IMR-90 (cell line): ENCODE measurements at regions not wholly inside any gene's neighbourhood (a gene's known extent, or its start where the extent isn't known, plus 50 kb on each side); places are given as distances from the start of the nearest gene placed in this dataset.

Experiments used
- ATAC-seq: fragments of 200-7000 bp; cut with Tn5 transposase; 2 replicates; pipeline ENCODE4 v1.9.1; 2020; ENCODE audit warnings: low read depth, mild to moderate bottlenecking, moderate library complexity
- BruUV-seq: library from RNA; stranded (reverse); fragments of 400-500 nt; replicated peaks from 2 replicates; lab custom pipeline; 2021; lab: Mats Ljungman, UMichigan
- CTCF ChIA-PET: fragments of 300-600 bp; formaldehyde crosslinking; extraction: SDS; loops from one replicate; lab custom pipeline; 2021; ENCODE audit warnings: antibody characterized with exemption; lab: Yijun Ruan, JAX
- POLR2A ChIA-PET: fragments of 300-600 bp; sonication (Branson Sonifier 250); formaldehyde crosslinking; loops from one replicate; lab custom pipeline; 2022; ENCODE audit warnings: antibody characterized with exemption; ENCODE audit not compliant: unreplicated experiment; lab: Charles Lee
- DNase-seq: peaks from one replicate; pipeline ENCODE4 v3.0.0; 2013
- H2AFZ ChIP-seq: replicated peaks from 2 replicates; pipeline ENCODE3; 2013; ENCODE audit warnings: low read length, mild to moderate bottlenecking; ENCODE audit not compliant: poor library complexity
- H2AK5ac ChIP-seq: 2 replicates; pipeline ENCODE4 v1.6.1; 2013; ENCODE audit warnings: low read depth, low read length, inconsistent platforms
- H2AK9ac ChIP-seq: replicated peaks from 2 replicates; pipeline ENCODE3; 2013; ENCODE audit warnings: mild to moderate bottlenecking, low read depth, low read length, moderate library complexity; ENCODE audit not compliant: poor library complexity
- H2BK120ac ChIP-seq: 2 replicates; pipeline ENCODE4 v1.6.1; 2013; ENCODE audit warnings: low read depth, low read length, inconsistent platforms
- H2BK15ac ChIP-seq: 3 replicates; pipeline ENCODE4 v1.6.1; 2013; ENCODE audit warnings: low read depth, low read length, inconsistent platforms
- H2BK20ac ChIP-seq: 2 replicates; pipeline ENCODE4 v1.6.1; 2013; ENCODE audit warnings: low read depth, mild to moderate bottlenecking, inconsistent platforms, low read length, moderate library complexity
- H2BK5ac ChIP-seq: 2 replicates; pipeline ENCODE4 v1.6.1; 2013; ENCODE audit warnings: mild to moderate bottlenecking, low read depth, low read length, inconsistent platforms; ENCODE audit not compliant: poor library complexity, severe bottlenecking
- H3K14ac ChIP-seq: replicated peaks from 2 replicates; pipeline ENCODE4 v1.6.1; 2013; ENCODE audit warnings: low read depth, low read length, inconsistent platforms
- H3K18ac ChIP-seq: 2 replicates; pipeline ENCODE4 v1.6.1; 2013; ENCODE audit warnings: low read depth, low read length, control low read depth
- H3K23ac ChIP-seq: 2 replicates; pipeline ENCODE4 v1.6.1; 2013; ENCODE audit warnings: low read depth, low read length, inconsistent platforms
- H3K27ac ChIP-seq: 2 replicates; pipeline ENCODE4 v1.5.1; 2013; ENCODE audit warnings: mild to moderate bottlenecking, control low read depth, low read length; ENCODE audit not compliant: insufficient read depth
- H3K27me3 ChIP-seq: 2 replicates; pipeline ENCODE4 v1.6.1; 2013; ENCODE audit warnings: low read length; ENCODE audit not compliant: control insufficient read depth, insufficient read depth
- H3K36me3 ChIP-seq: 2 replicates; pipeline ENCODE4 v1.6.1; 2013; ENCODE audit warnings: low read length, mixed read lengths; ENCODE audit not compliant: control insufficient read depth, insufficient read depth
- H3K4ac ChIP-seq: 2 replicates; pipeline ENCODE4 v1.6.1; 2013; ENCODE audit warnings: low read depth, low read length, inconsistent platforms
- H3K4me1 ChIP-seq: 2 replicates; pipeline ENCODE4 v1.6.1; 2013; ENCODE audit warnings: low read length, mixed read lengths; ENCODE audit not compliant: control insufficient read depth, insufficient read depth
- H3K4me2 ChIP-seq: 2 replicates; pipeline ENCODE4 v1.6.1; 2013; ENCODE audit warnings: low read depth, mild to moderate bottlenecking, control low read depth, low read length, moderate library complexity
- H3K4me3 ChIP-seq: 2 replicates; pipeline ENCODE4 v1.5.1; 2013; ENCODE audit warnings: low read depth, mild to moderate bottlenecking, control low read depth, low read length, moderate library complexity; ENCODE audit not compliant: insufficient read depth
- H3K56ac ChIP-seq: 2 replicates; pipeline ENCODE4 v1.6.1; 2013; ENCODE audit warnings: low read length, inconsistent platforms; ENCODE audit not compliant: insufficient read depth; ENCODE audit errors: extremely low read depth
- H3K79me1 ChIP-seq, 2 experiments: 2 replicates each; pipeline ENCODE4 v1.6.1; 2013; ENCODE audit warnings: low read length in 2 of 2, inconsistent platforms in 1 of 2, low read depth in 1 of 2
- H3K9ac ChIP-seq: 2 replicates; pipeline ENCODE4 v1.6.1; 2013; ENCODE audit warnings: low read depth, low read length, control low read depth
- H3K9me1 ChIP-seq: 2 replicates; pipeline ENCODE4 v1.6.1; 2013; ENCODE audit warnings: low read length, inconsistent platforms; ENCODE audit not compliant: insufficient read depth
- H3K9me3 ChIP-seq: 2 replicates; pipeline ENCODE4 v1.6.1; 2013; ENCODE audit warnings: low read length; ENCODE audit not compliant: control insufficient read depth, insufficient read depth
- H4K20me1 ChIP-seq: 2 replicates; pipeline ENCODE4 v1.6.1; 2013; ENCODE audit warnings: low read length, inconsistent platforms; ENCODE audit not compliant: insufficient read depth
- H4K5ac ChIP-seq: 2 replicates; pipeline ENCODE4 v1.6.1; 2013; ENCODE audit warnings: mild to moderate bottlenecking, low read depth, low read length, control low read depth
- H4K8ac ChIP-seq, 2 experiments: 2 replicates each; pipeline ENCODE4 v1.6.1; 2013; ENCODE audit warnings: low read depth in 2 of 2, low read length in 2 of 2, control low read depth in 1 of 2, inconsistent platforms in 1 of 2
- H4K91ac ChIP-seq: 2 replicates; pipeline ENCODE4 v1.6.1; 2013; ENCODE audit warnings: low read depth, low read length, inconsistent platforms; ENCODE audit not compliant: insufficient read depth
- BHLHE40 ChIP-seq: fragments of 150-350 bp; IDR thresholded peaks from 2 replicates; pipeline ENCODE4 v1.6.1; 2016; ENCODE audit warnings: mild to moderate bottlenecking, low read depth, low read length
- CEBPB ChIP-seq: IDR thresholded peaks from 2 replicates; pipeline ENCODE4 v1.6.1; 2012; ENCODE audit warnings: low read depth, low read length, improper control_type of control experiment
- CHD1 ChIP-seq: IDR thresholded peaks from 2 replicates; pipeline ENCODE4 v1.6.1; 2012; ENCODE audit warnings: low read depth, low read length, improper control_type of control experiment
- CTCF ChIP-seq: conservative IDR thresholded peaks from 2 replicates; pipeline ENCODE4 v1.5.1; 2012; ENCODE audit warnings: mild to moderate bottlenecking, low read depth, low read length, improper control_type of control experiment
- FOS ChIP-seq: fragments of 150-350 bp; IDR thresholded peaks from 2 replicates; pipeline ENCODE4 v1.6.1; 2016; ENCODE audit warnings: low read depth, low read length
- MAFK ChIP-seq: IDR thresholded peaks from 2 replicates; pipeline ENCODE4 v1.6.1; 2012; ENCODE audit warnings: low read depth, low read length, improper control_type of control experiment
- MAZ ChIP-seq: IDR thresholded peaks from 2 replicates; pipeline ENCODE4 v1.6.1; 2012; ENCODE audit warnings: low read depth, mild to moderate bottlenecking, low read length, improper control_type of control experiment, moderate library complexity, borderline replicate concordance
- MXI1 ChIP-seq: IDR thresholded peaks from 2 replicates; pipeline ENCODE4 v1.6.1; 2012; ENCODE audit warnings: low read depth, mild to moderate bottlenecking, low read length, moderate library complexity, borderline replicate concordance
- NFE2L2 ChIP-seq: fragments of 150-350 bp; IDR thresholded peaks from 2 replicates; pipeline ENCODE4 v1.6.1; 2016; ENCODE audit warnings: low read depth, mild to moderate bottlenecking, low read length
- POLR2A ChIP-seq: IDR thresholded peaks from 2 replicates; pipeline ENCODE4 v1.6.1; 2012; ENCODE audit warnings: mild to moderate bottlenecking, low read depth, low read length
- RAD21 ChIP-seq: IDR thresholded peaks from 2 replicates; pipeline ENCODE4 v1.6.1; 2012; ENCODE audit warnings: low read length, improper control_type of control experiment
- RCOR1 ChIP-seq: IDR thresholded peaks from 2 replicates; pipeline ENCODE4 v1.6.1; 2012; ENCODE audit warnings: mild to moderate bottlenecking, low read length, improper control_type of control experiment; ENCODE audit not compliant: insufficient replicate concordance
- RFX5 ChIP-seq: IDR thresholded peaks from 2 replicates; pipeline ENCODE4 v1.8.0; 2012; ENCODE audit warnings: low read depth, mild to moderate bottlenecking, low read length, moderate library complexity
- SMC3 ChIP-seq: fragments of 150-350 bp; IDR thresholded peaks from 2 replicates; pipeline ENCODE4 v1.6.1; 2016; ENCODE audit warnings: low read depth, mild to moderate bottlenecking, antibody characterized with exemption, low read length, moderate library complexity
- WGBS, 2 experiments: methylation state at CpG; one replicate each; pipeline versions ENCODE4 v1.1.5 to v1.1.7; 2013; ENCODE audit warnings: missing lambda C conversion rate in 2 of 2; ENCODE audit not compliant: insufficient read length in 1 of 2; ENCODE audit errors: extremely low coverage in 2 of 2; 5-methylcytosine and 5-hydroxymethylcytosine counted together
- dilution Hi-C: fragments of 300-500 bp; cut with HindIII; formaldehyde crosslinking; loops from one replicate; pipeline ENCODE4 v1.14.3; 2018; ENCODE audit warnings: low sequenced_read_pairs; ENCODE audit not compliant: unreplicated experiment
- in situ Hi-C: fragments of 300-500 bp; cut with MboI; formaldehyde crosslinking; loops from 3 replicates; pipeline ENCODE4 v1.14.3; 2019; ENCODE audit warnings: low sequenced_read_pairs, inconsistent platforms, mixed read lengths
- intact Hi-C: fragments of 100-400 bp; cut with micrococcal nuclease; formaldehyde crosslinking; loops from 2 replicates; pipeline ENCODE4 v1.10.0; 2022
- TF ChIP-seq, protein P1 (sequence below): fragments of 150-350 bp; IDR thresholded peaks from 2 replicates; pipeline ENCODE4 v1.6.1; 2016; ENCODE audit warnings: low read depth, mild to moderate bottlenecking, low read length, moderate library complexity, borderline replicate concordance
- TF ChIP-seq, protein P2 (sequence below): fragments of 150-350 bp; IDR thresholded peaks from 2 replicates; pipeline ENCODE4 v1.6.1; 2017; ENCODE audit warnings: mild to moderate bottlenecking, antibody characterized with exemption, low read length, low read depth

- ATAC-seq, result no peak
- Histone ChIP-seq H3K4me1 (peaks cover 23% of the 10 kb centered on the region), H3K14ac (peak overlapping the region; percentile 47), H2BK20ac (peak overlapping the region; percentile 84; the same call in 1 of the 2 replicates), H3K9ac (peak overlapping the region; percentile 16; the same call in 1 of the 2 replicates), H3K18ac (peak overlapping the region; percentile 90; the same call in 1 of the 2 replicates), H3K9me1 (peaks cover 10% of the 10 kb centered on the region), H3K27me3 (no peaks in the 10 kb centered on the region), H2BK15ac (peak overlapping the region; percentile 74; the same call in 1 of the 3 replicates), H4K8ac (peak overlapping the region; percentile 41 to 84; a peak in 2 of 4 replicates), H2AK9ac (no peak overlapping the region), H2AFZ (no peak overlapping the region), H4K5ac (peak overlapping the region; percentile 94; the same call in 1 of the 2 replicates), H3K36me3 (no peaks in the 10 kb centered on the region), H3K79me1 (no peaks in the 10 kb centered on the region), H3K9me3 (no peaks in the 10 kb centered on the region), H2BK120ac (peak overlapping the region; percentile 71), H4K20me1 (no peaks in the 10 kb centered on the region), H3K4ac (peak overlapping the region; percentile 65), H2BK5ac (peak overlapping the region; percentile 65), H3K56ac (no peak overlapping the region), H3K27ac (no peak overlapping the region), H3K4me2 (no peak overlapping the region), H3K23ac (no peak overlapping the region), H2AK5ac (peak overlapping the region; percentile 51; the same call in 1 of the 2 replicates), H3K4me3 (no peak overlapping the region), H4K91ac (peak overlapping the region; percentile 79)
- intact Hi-C loops (no loop called here), dilution Hi-C loops (no loop called here), in situ Hi-C loops (loop anchor here (25.0 kb wide), 1 partner anchor 541 kb away; no protein-coding TSS in a partner anchor)
- no peak for TF ChIP-seq BHLHE40
- TF ChIP-seq MAZ, result no peak
- TF ChIP-seq NFE2L2, result no peak
- TF ChIP-seq SMC3, result no peak
- no peak for TF ChIP-seq POLR2A
- TF ChIP-seq CEBPB, result no peak
- TF ChIP-seq, protein P1, sequence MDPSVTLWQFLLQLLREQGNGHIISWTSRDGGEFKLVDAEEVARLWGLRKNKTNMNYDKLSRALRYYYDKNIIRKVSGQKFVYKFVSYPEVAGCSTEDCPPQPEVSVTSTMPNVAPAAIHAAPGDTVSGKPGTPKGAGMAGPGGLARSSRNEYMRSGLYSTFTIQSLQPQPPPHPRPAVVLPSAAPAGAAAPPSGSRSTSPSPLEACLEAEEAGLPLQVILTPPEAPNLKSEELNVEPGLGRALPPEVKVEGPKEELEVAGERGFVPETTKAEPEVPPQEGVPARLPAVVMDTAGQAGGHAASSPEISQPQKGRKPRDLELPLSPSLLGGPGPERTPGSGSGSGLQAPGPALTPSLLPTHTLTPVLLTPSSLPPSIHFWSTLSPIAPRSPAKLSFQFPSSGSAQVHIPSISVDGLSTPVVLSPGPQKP, result no peak
- no peak for TF ChIP-seq CTCF
- no peak for TF ChIP-seq RCOR1
- TF ChIP-seq MAFK, result no peak
- TF ChIP-seq, protein P2, sequence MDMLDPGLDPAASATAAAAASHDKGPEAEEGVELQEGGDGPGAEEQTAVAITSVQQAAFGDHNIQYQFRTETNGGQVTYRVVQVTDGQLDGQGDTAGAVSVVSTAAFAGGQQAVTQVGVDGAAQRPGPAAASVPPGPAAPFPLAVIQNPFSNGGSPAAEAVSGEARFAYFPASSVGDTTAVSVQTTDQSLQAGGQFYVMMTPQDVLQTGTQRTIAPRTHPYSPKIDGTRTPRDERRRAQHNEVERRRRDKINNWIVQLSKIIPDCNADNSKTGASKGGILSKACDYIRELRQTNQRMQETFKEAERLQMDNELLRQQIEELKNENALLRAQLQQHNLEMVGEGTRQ, result no peak
- no peak for TF ChIP-seq FOS
- no peak for TF ChIP-seq RAD21
- TF ChIP-seq MXI1, result no peak
- TF ChIP-seq RFX5, result no peak
- TF ChIP-seq CHD1, result no peak
- POLR2A ChIA-PET, result no interaction called here
- no peak for DNase-seq
- WGBS, 2 experiments, result no CpG with 5 or more reads among the region's 6 CpGs
- no TSS peak for BruUV-seq
- CTCF ChIA-PET, result no interaction called here
These were observed 204.1 kb downstream of the ZNF365 start for GRCh38 chr10:62578301-62578700.
